K562 (cell line): ENCODE measurements at regions not wholly inside any gene's neighbourhood (a gene's known extent, or its start where the extent isn't known, plus 50 kb on each side); places are given as distances from the start of the nearest gene placed in this dataset.

ENCODE experiments used
- ARHGAP35 ChIP-seq: fragments of 450-650 bp; IDR thresholded peaks from 2 replicates; pipeline ENCODE4 v1.6.1; 2018; ENCODE audit not compliant: partially characterized antibody
- CHCHD3 ChIP-seq: fragments of 250-450 bp; sonication (Bioruptor Pico); IDR thresholded peaks from 2 replicates; pipeline ENCODE4 v2.1.2; 2022; ENCODE audit warnings: mild to moderate bottlenecking
- CREB1 ChIP-seq, 2 experiments: sonication (generic) in 1 of 2; formaldehyde crosslinking in 1 of 2; IDR thresholded peaks; 2 replicates each; pipeline versions ENCODE4 v1.6.1 to v1.8.0; 2012 to 2022; ENCODE audit warnings: inconsistent platforms in 1 of 2, mild to moderate bottlenecking in 1 of 2, missing genetic modification reagents in 1 of 2, moderate library complexity in 1 of 2
- CTCF ChIP-seq, 3 experiments: IDR thresholded peaks in 2 of 3; conservative IDR thresholded peaks in 1 of 3; 2 replicates each; pipeline ENCODE4 v1.5.1; 2011 to 2012; ENCODE audit warnings: low read length in 3 of 3, mild to moderate bottlenecking in 3 of 3, control low read depth in 2 of 3, improper control_type of control experiment in 1 of 3, inconsistent platforms in 1 of 3, low read depth in 1 of 3, mixed read lengths in 1 of 3, moderate library complexity in 1 of 3; ENCODE audit not compliant: insufficient read depth in 2 of 3
- HNRNPUL1 ChIP-seq: fragments of 200-400 bp; formaldehyde crosslinking; IDR thresholded peaks from 2 replicates; pipeline ENCODE4 v1.6.1; 2017; ENCODE audit warnings: low read length
- MAX ChIP-seq: sonication (generic); formaldehyde crosslinking; IDR thresholded peaks from 2 replicates; pipeline ENCODE4 v1.9.0; 2022; ENCODE audit warnings: mild to moderate bottlenecking, missing genetic modification reagents
- NKRF ChIP-seq: fragments of 450-650 bp; IDR thresholded peaks from 2 replicates; pipeline ENCODE4 v1.6.1; 2016; ENCODE audit warnings: borderline replicate concordance
- POLR2A ChIP-seq: fragments of 450-650 bp; conservative IDR thresholded peaks from 2 replicates; pipeline ENCODE4 v1.6.1; 2016
- REST ChIP-seq, 2 experiments: fragments of 450-650 bp; formaldehyde crosslinking in 1 of 2; IDR thresholded peaks; 2 replicates each; pipeline versions ENCODE4 v1.4.0 to v1.6.1; 2014 to 2020; ENCODE audit warnings: mild to moderate bottlenecking in 2 of 2, borderline replicate concordance in 1 of 2, low read depth in 1 of 2
- SIN3A ChIP-seq, 2 experiments: fragments of 150-350 bp in 1 of 2; IDR thresholded peaks; 2 replicates each; pipeline ENCODE4 v1.6.1; 2011 to 2016; ENCODE audit warnings: borderline replicate concordance in 2 of 2, low read depth in 2 of 2, low read length in 2 of 2, mild to moderate bottlenecking in 2 of 2, moderate library complexity in 2 of 2; ENCODE audit not compliant: control insufficient read depth in 1 of 2
- SREBF1 ChIP-seq: fragments of 150-350 bp; IDR thresholded peaks from 2 replicates; pipeline ENCODE4 v1.6.1; 2014; ENCODE audit warnings: antibody characterized with exemption, low read depth, low read length, borderline replicate concordance
- STAT6 ChIP-seq: sonication (generic); formaldehyde crosslinking; IDR thresholded peaks from 2 replicates; pipeline ENCODE4 v1.8.1; 2023; ENCODE audit warnings: mild to moderate bottlenecking, missing genetic modification reagents
- ZFP91 ChIP-seq: sonication (generic); formaldehyde crosslinking; IDR thresholded peaks from 2 replicates; pipeline ENCODE4 v1.8.0; 2022; ENCODE audit warnings: mild to moderate bottlenecking, missing genetic modification reagents

GRCh38 chr5:5780253-5780652, 357.8 kb downstream of the ICE1 start:
- TF ChIP-seq CTCF (IDR thresholded peaks at IDR 0.05 in 2 of 3, conservative IDR thresholded peaks at IDR 0.05 in 1 of 3; ENCODE audit: insufficient read depth in 2 of 3, low read depth in 1 of 3, low read length in 3 of 3) (no peak), NKRF (no peak), CREB1 (IDR thresholded peaks at IDR 0.05) (no peak), CREB1 (CRISPR knock-in tag; IDR thresholded peaks at IDR 0.05) (no peak), SREBF1 (no peak), HNRNPUL1 (no peak), ARHGAP35 (no peak), SIN3A (IDR thresholded peaks at IDR 0.05; ENCODE audit: borderline replicate concordance in 2 of 2, control insufficient read depth in 1 of 2, low read depth in 2 of 2, low read length in 2 of 2) (no peak), ZFP91 (CRISPR knock-in tag) (no peak), MAX (CRISPR knock-in tag) (no peak), CHCHD3 (no peak), REST (IDR thresholded peaks at IDR 0.05; ENCODE audit: borderline replicate concordance) (no peak), REST (CRISPR knock-in tag; IDR thresholded peaks at IDR 0.05; ENCODE audit: low read depth) (no peak), POLR2A (no peak), STAT6 (CRISPR knock-in tag) (no peak)
